GM19324 (cell line): ENCODE measurements at regions not wholly inside any gene's neighbourhood (a gene's known extent, or its start where the extent isn't known, plus 50 kb on each side); places are given as distances from the start of the nearest gene placed in this dataset.
"Not testable (repeated sequence)": the region's sequence is repeated elsewhere in the genome, so short reads cannot be mapped to it uniquely, and the experiment has no call there.

Source experiments
- ATAC-seq: cut with Tn5 transposase; IDR thresholded peaks from one replicate; pipeline ENCODE4 v1.9.1; 2021; ENCODE audit warnings: mild to moderate bottlenecking, moderate library complexity; ENCODE audit not compliant: unreplicated experiment, low FRiP score

DNA sequence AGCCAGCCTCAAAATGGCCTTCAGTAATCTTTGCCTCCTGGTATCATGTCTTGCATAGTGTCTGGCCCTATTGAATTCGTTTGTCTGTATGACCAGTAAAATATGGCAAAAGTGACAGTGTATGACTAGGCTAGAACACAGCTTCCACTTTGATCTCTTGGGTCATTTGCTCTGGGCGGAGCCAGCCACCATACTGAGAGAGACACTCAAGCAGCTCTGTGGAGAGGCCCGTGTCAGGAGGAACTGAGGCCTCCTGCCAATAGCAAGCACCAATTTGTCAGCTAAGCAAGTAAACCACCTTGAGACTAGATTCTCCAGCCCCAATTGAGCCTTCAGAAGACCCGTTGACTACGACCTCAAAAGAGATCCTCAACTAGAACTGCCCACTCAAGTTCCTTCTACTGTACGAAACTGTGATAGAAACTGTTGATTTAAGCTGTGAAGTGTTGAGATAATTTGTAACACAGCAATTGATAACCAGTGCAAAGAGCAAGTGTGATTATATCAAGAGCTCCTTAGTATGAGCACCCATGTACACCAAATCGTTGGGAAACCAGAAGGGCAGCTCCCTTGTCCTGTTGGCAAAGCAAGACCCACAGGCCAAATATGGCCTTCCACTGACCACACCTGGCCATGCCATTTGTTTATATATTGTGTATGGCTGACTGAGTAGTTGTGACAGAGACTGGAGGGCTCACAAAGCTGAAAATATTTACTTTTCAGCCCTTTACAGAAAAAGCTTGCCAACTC is 52.7 kb upstream of the SERBP1 start:
- ATAC-seq = no peak

DNA sequence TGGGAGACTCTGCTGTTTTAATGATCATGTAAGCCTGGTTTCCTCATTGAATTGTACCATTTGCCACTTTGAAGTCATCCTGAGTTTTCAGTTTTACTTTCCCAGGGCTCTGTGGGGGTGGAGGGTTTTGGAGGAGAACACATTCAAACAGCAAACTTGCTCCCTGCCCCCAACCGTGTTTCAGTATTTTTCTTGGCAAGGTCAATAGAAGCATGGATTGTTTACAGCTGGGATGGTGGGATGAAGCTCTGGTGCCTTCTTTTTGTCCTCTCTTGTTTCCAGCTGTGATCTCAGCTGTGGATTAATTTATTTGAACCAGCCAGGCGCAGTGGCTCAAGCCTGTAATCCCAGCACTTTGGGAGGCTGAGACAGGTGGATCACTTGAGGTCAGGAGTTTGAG is 54.3 kb upstream of the SERBP1 start:
- ATAC-seq = no peak

DNA sequence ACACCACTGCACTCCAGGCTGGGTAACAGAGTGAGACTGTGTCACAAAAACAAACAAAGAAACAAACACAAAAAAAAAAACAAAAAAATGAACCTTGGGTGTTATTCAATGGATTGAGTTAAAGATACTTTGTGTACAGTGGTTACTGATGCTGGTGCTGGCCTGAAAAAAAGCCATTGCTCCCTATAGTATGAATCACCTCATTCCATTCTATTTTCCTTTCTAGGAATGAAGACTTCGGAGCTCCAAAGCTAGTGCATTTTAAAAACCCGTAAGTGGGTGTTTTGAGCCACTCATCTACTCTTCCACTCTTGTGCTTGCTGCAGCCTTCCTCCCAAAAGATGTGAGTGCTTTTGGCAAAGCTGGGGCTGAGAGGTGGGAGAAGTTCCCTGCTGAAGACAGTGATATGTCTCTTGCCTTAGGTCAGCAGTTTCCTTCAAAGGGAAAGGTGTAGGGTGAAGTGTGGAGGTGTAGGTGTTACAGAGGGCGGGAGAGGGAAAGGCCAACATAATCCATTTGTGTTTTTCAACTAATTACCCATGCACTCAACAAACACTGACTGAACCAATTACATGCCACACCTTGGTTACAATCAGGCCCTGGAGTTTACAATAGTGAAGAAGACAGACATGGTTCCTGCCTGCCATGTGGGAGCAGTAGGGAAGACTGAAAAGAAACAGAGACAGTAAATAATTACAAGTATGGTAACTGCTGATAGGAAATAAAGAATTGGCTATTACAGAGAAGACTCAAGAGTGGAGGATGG is 55.0 kb upstream of the SERBP1 start:
- ATAC-seq = no peak

DNA sequence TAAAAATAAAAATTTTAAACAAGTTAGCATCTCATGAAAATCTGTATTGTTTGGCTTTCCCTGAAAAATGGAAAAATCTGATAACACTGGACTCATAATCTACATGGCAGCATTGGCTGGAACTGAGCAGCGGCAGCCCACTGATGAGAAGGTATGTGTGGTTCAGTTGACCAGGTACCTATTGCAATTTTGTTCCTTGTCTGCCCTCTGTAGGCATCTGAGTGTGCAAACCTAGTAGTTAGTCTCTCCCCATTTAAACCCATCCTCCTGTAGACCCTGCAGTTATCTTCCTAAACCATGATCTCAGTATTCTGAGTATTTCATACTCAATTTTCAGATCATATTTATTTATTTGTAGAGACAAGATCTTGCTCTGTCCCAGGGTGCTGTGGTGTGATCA is 59.4 kb upstream of the SERBP1 start:
- no peak for ATAC-seq

DNA sequence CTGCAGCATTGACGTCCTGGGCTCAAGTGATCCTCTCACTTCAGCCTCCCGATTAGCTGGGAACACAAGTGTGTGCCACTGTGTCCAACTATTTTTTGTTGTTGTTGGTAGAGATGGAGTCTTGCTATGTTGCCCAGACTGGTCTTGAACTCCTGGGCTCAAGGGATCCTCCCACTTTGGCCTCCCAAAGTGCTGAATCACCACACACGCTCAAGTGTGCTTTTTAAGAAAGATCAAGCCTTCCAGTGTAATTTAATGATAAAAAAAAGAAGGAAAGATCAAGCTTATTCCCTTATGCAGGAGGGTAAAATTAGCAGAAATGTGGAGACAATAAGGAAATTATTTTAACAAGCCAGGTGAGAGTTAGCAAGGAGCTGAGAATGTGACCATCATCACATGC is 61.1 kb upstream of the SERBP1 start:
- ATAC-seq = no peak

DNA sequence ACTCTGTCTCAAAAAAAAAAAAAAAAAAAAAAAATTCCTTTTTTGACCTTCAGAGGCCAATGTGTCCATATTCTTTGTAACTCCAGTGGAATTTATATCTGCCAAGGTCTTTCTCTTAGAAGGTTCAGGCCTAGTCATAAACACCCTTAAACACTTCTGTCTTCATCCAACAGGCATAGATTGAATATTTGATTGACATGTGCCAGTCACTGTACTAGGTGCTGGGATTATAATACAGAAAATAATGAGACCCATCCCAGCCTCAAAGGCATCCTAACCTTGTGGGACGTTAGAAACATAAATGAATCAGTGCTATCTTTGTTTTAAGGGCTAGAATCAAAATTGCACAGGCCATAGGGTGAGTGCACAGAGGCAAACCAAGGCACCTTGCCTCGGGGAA is 62.9 kb upstream of the SERBP1 start:
- ATAC-seq = no peak

DNA sequence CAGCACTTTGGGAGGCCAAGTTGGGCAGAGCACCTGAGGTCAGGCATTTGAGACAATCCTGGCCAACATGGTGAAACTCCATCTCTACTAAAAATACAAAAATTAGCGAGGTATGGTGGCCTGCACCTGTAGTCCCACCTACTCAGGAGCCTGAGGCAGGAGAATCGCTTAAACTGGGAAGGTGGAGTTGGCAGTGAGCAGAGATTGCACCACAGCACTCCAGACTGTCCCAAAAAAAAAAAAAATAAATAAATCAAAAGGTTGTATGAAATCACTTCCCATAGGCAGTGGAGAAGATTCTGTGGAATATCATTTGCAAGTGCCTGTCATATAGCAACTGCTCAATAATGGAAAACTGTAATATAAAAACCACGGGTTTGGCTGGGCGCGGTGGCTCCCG is 65.1 kb upstream of the SERBP1 start:
- no peak for ATAC-seq

DNA sequence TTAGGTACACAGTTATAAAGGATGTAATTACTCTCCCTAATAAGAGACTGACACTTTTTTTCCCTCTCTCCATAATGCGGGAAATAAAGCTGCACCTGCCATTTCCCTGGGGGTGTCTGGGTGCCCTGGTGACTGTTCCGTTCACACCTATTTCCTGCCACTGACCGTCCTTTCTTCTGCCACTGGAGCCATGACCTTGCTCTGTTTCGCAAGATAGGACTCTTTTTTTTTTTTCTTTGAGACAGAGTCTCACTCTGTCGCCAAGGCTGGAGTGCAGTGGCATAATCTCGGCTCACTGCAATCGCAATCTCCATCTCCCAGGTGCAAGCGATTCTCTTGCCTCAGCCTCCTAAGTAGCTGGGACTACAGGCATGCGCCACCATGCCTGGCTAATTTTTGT is 66.1 kb upstream of the SERBP1 start:
- no peak for ATAC-seq

DNA sequence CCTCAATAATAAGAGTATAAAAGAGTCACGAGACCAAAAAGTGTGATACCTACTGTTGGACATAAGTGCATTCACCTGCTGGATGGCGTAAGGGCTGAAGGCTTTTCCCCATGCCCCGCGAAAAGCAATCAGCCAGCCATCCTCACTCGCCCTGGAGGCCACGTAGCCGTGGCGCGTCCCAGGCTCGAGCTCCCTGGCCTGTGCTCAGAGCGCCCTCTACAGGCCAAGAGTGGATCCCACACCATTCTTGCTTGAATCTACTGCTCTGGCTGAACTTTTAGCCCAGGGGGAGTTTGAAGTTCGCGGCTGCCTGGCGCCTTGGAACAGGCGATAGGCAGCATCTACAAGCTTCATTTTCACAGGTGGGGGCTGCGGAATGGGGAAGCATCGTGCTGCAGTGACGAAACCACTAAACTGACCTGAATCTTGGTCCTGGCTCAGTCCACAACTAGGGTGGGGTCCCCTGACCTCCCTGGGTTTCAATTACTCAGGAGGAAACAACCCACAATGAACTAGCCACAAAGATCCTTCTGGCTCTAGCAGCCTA is 70.3 kb upstream of the SERBP1 start:
- ATAC-seq = peak; percentile 95

DNA sequence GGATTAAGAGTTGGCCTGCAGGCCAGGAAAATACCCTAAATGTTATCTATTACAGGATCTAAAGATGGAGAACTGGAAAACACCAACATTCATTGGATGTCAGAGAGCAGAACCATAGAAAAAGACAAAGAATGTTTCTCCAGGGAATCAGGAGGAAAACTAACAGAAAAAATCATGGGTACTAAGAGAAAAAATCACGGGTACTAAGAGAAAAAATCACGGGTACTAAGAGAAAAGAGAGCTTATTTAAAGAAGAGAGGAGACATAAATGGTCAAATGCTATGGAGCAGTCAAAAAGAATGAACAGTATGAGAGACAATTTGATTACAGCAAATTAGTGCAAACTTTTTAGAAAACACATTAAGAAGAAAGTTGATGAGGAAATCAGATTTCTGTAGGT is 73.8 kb upstream of the SERBP1 start:
- no peak for ATAC-seq

DNA sequence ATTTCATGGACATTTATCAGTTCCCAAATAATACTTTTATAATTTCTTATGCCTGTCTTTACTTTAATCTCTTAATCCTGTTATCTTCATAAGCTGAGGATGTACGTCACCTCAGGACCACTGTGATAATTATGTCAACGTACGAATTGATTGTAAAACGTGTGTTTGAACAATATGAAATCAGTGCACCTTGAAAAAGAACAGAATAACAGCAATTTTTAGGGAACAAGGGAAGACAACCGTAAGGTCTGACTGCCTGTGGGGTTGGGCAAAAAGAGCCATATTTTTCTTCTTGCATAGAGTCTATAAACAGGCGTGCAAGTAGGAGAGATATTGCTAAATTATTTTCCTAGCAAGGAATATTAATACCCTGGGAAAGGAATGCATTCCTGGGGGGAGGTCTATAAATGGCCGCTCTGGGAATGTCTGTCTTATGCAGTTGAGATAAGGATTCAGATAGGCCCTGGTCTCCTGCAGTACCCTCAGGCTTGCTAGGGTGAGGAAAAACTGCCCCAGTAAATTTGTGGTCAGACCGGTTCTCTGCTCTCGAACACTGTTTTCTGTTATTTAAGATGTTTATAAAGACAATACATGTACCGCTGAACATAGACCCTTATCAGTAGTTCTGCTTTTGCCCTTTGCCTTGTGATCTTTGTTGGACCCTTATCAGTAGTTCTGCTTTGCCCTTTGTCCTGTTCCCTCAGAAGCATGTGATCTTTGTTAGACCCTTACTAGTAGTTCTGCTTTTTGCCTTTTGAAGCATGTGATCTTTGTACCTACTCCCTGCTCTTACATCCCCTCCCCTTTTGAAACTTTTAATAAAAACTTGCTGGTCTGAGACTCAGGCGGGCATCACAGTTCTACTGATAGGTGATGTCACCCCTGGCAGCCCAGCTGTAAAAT is 83.4 kb upstream of the SERBP1 start:
- not testable (repeated sequence) for ATAC-seq

DNA sequence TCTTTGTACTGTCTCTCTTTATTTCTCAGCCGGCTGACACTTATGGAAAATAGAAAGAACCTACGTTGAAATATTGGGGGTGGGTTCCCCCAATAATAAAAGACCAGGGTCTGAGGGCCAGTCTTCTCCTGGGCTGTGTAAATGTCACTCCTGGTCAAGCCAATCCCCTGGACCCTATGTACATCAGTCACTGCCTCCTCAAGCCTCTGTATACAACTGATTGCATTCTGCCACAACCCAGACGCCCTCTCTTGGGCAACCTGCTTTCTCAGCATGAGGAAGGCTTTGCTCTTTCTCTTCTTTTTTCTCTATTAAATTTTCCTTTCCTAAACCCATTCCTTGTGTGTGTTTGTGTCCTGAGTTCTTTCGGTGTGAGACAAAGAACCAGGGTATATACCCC is 84.1 kb upstream of the SERBP1 start:
- no peak for ATAC-seq

DNA sequence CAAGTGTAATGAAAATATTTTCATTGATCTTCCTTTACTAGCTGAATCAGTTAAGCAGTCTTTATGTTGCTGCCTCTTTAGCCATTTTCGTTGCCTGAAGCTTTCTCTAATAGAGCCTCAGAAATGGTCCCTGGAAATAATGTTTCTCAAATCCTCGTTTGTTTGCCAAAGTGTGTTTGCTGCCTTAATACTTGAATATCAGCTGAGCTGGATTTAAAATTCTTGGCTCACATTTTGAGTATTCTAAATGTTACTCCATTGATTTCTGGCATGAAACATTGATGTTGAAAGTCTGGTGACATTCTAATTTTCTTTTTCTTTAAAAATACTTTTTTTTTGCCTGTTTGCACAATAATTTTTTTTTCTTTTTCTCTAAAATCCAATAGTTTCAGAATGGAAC is 84.6 kb upstream of the SERBP1 start:
- ATAC-seq = no peak

DNA sequence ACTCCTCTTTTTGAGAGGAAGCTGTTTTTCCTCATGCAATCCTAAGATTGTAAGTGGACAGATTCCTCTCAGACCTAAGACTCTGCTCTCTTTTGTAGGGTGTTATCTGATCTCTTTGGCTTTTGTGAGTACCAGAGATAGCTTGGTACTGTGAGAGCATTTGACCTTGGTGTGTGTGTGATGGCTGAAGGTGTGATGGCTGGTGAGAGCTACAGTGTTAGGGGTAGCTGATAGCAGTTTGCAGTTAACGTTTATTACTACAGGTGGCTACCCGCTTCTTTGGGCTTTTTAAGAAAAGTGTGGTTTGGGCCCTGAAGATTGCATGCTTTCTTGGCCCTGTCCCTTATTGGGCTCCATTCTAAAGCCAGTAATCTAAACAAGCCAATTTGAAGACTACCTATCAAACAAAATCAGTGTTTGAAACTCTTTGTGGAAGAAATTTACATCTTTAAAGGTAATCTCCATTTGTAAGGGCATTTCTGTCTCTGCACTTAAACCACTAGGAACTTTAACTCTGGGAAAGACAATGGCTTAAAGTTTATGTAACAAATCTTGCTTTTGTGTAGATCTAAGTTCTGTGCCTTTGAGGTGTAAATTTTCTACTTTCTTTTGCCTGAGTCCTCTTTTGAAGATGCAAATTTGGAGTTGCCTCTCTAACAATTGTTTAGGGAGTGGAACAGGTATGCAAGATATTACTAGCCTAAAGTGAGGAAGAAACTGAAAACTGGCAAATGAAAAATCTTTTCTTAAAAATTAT is 85.3 kb upstream of the SERBP1 start:
- no peak for ATAC-seq

DNA sequence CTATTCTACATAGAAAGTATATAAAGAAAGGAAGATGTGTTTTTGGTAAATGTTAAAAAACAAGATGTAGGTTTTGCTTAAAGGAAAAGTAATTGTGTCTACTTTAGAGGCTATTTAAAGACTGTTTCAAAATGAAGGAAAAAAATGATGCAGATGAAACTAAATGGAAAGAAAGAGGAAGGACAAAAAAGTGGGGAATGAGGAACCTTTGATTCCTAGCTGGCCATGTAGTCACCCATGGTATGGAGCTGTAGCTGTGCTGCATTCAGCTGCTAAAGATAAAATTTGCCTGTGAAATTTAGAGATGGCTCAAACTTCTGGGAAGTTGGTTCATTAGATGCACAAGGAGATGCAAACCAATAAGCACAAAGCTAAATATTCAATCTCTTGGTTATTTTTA is 86.8 kb upstream of the SERBP1 start:
- ATAC-seq = no peak

DNA sequence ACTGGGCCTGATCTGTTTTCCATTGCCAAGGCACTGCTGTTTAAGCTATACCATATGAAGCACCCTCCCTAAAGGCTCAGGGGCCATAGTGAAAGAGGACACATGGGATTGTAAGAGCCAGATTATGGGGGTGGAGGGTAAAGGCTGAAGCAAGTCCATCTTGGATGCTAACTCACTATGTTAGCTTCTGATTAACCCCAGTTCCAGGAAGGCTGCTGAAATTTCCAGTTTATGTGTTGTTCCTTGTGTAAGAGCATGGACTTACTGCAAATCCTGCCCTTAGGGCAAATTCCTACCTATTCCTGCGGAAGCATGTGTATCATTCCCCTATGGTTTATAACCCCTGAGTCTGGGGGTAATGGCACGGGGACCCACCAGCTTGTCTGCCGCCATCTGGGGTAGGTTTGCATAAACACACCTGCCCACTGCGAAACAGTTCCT is 91.8 kb upstream of the SERBP1 start:
- no peak for ATAC-seq

DNA sequence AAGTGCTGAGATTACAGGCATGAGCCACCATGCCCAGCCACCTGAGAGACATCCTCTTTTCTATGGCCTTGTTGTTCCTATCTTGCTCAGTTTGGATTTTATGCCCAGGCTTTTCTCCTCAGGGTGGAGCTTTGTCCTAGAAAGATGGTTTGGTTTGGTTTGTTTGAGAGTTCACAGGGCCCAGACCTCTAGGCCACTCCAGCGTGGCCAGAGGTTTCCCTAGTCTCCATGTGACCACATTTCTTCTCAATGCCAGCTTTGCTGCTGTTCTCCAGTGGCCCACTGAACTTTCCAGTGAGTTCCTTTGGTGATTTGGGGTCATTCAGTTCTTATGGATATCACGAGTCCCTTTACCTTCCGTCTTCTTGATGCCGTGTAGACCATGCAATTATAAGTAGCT is 92.6 kb upstream of the SERBP1 start:
- no peak for ATAC-seq

DNA sequence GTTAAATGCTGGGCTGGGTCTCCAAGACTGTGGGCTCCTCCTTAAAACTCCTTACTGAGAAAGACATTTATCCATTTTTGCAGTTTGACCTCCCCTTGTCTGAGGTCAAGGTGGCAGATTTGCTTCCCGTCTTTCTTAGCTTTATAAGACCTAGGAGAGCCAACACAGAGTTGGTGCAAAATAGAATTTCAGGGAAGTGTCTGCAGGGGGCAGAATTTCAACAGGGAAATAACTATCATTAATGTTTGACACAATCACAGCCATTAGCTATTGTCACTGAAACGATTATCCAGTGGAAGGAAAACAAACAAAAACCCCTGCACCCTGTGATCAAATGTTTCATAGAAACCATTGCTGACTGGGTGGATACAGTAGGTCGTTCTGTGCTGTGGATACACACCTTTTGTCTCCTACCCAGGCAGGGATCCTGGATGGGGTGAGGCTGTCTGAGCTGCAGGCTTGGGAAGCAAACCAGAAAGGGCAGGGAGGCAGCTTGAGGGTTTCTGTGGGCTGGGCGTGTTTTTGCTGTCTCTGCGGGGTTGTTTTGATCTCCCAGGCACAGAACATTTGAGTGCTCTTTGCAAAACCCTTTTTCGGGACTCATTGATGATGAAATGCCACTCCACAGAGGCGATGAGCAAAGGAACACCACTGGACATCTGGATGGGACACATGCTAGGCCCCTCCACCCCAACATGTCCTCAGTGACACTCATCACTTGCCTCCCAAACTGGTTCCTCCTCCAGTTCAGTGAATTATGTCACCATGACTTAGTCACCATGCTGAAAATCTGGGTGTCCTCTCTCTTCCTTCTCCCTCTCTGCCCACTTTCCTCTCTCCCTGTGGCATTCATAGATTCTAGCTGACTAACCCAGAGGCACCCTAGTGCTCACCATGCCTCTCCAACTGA is 94.2 kb upstream of the SERBP1 start:
- no peak for ATAC-seq
